ENCODE measurements at regions not wholly inside any gene's neighbourhood (a gene's known extent, or its start where the extent isn't known, plus 50 kb on each side); places are given as distances from the start of the nearest gene placed in this dataset.
"Not testable (repeated sequence)": the region's sequence is repeated elsewhere in the genome, so short reads cannot be mapped to it uniquely, and the experiment has no call there.

- no peak for DNase-seq (ENCODE audit: low spot score)
Observed at GRCh38 chrX:121433289-121433688, 385.9 kb downstream of the GLUD2 start.

- not testable (repeated sequence) for DNase-seq (ENCODE audit: low spot score)
Observed at GRCh38 chrX:121437666-121438065, 390.3 kb downstream of the GLUD2 start.

- DNase-seq (ENCODE audit: low spot score) = no peak
Observed at GRCh38 chrX:121455890-121456289, 408.5 kb downstream of the GLUD2 start.

GRCh38 chrX:121456315-121456714 is 408.9 kb downstream of the GLUD2 start:
- DNase-seq (ENCODE audit: low spot score) = no peak

GRCh38 chrX:121457096-121457495 is 409.7 kb downstream of the GLUD2 start:
- no peak for DNase-seq (ENCODE audit: low spot score)

- DNase-seq (ENCODE audit: low spot score) = no peak
Observed at GRCh38 chrX:121479406-121479805, 432.0 kb downstream of the GLUD2 start.

- no peak for DNase-seq (ENCODE audit: low spot score)
Observed at GRCh38 chrX:121496966-121497365, 449.6 kb downstream of the GLUD2 start.

GRCh38 chrX:121504153-121504552 is 456.7 kb downstream of the GLUD2 start:
- no peak for DNase-seq (ENCODE audit: low spot score)

GRCh38 chrX:121546317-121546716 is 498.9 kb downstream of the GLUD2 start:
- no peak for DNase-seq (ENCODE audit: low spot score)

- no peak for DNase-seq (ENCODE audit: low spot score)
Observed at GRCh38 chrX:121558886-121559285, 511.5 kb downstream of the GLUD2 start.

GRCh38 chrX:121562616-121563015 is 515.2 kb downstream of the GLUD2 start:
- no peak for DNase-seq (ENCODE audit: low spot score)

- DNase-seq (ENCODE audit: low spot score) = no peak
Observed at GRCh38 chrX:121569609-121570008, 522.2 kb downstream of the GLUD2 start.

- DNase-seq (ENCODE audit: low spot score) = no peak
Observed at GRCh38 chrX:121570072-121570841, 522.8 kb downstream of the GLUD2 start.

- DNase-seq (ENCODE audit: low spot score) = no peak
Observed at GRCh38 chrX:121571333-121571732, 523.9 kb downstream of the GLUD2 start.

- DNase-seq (ENCODE audit: low spot score) = not testable (repeated sequence)
Observed at GRCh38 chrX:121574384-121574783, 527.0 kb downstream of the GLUD2 start.

- DNase-seq (ENCODE audit: low spot score) = no peak
Observed at GRCh38 chrX:121579016-121579760, 531.8 kb downstream of the GLUD2 start.

GRCh38 chrX:121581885-121582284 is 534.5 kb downstream of the GLUD2 start:
- DNase-seq (ENCODE audit: low spot score) = no peak

- no peak for DNase-seq (ENCODE audit: low spot score)
Observed at GRCh38 chrX:121585626-121586025, 538.2 kb downstream of the GLUD2 start.

- no peak for DNase-seq (ENCODE audit: low spot score)
Observed at GRCh38 chrX:121592884-121593283, 545.5 kb downstream of the GLUD2 start.

GRCh38 chrX:121598356-121598755 is 550.9 kb downstream of the GLUD2 start:
- no peak for DNase-seq (ENCODE audit: low spot score)

GRCh38 chrX:121635141-121635540 is 587.7 kb downstream of the GLUD2 start:
- no peak for DNase-seq (ENCODE audit: low spot score)

GRCh38 chrX:121639781-121640180 is 592.4 kb downstream of the GLUD2 start:
- no peak for DNase-seq (ENCODE audit: low spot score)

GRCh38 chrX:121641560-121641959 is 594.1 kb downstream of the GLUD2 start:
- no peak for DNase-seq (ENCODE audit: low spot score)

All from putamen (tissue), 1 donor.